Omental fat pad (tissue), 3 donors: ENCODE measurements at regions not wholly inside any gene's neighbourhood (a gene's known extent, or its start where the extent isn't known, plus 50 kb on each side); places are given as distances from the start of the nearest gene placed in this dataset.

ENCODE experiments used
- ATAC-seq: fragments of 150-250 bp; one replicate; pipeline ENCODE4 v1.9.1; 2016; ENCODE audit warnings: mild to moderate bottlenecking, moderate library complexity; ENCODE audit not compliant: low FRiP score
- DNase-seq: peaks from one replicate; pipeline ENCODE4 v3.0.0-alpha.2; 2019; ENCODE audit warnings: low spot score
- TF ChIP-seq, protein P1 (sequence below), 3 donors: fragments of 450-650 bp; IDR thresholded peaks; one replicate each; pipeline ENCODE4 v1.5.1; 2016 to 2017; ENCODE audit warnings: antibody characterized with exemption in 3 of 3, mild to moderate bottlenecking in 3 of 3, moderate library complexity in 2 of 3

GRCh38 chr10:20620981-20621380, 276.1 kb downstream of the NEBL start:
- TF ChIP-seq, protein P1, sequence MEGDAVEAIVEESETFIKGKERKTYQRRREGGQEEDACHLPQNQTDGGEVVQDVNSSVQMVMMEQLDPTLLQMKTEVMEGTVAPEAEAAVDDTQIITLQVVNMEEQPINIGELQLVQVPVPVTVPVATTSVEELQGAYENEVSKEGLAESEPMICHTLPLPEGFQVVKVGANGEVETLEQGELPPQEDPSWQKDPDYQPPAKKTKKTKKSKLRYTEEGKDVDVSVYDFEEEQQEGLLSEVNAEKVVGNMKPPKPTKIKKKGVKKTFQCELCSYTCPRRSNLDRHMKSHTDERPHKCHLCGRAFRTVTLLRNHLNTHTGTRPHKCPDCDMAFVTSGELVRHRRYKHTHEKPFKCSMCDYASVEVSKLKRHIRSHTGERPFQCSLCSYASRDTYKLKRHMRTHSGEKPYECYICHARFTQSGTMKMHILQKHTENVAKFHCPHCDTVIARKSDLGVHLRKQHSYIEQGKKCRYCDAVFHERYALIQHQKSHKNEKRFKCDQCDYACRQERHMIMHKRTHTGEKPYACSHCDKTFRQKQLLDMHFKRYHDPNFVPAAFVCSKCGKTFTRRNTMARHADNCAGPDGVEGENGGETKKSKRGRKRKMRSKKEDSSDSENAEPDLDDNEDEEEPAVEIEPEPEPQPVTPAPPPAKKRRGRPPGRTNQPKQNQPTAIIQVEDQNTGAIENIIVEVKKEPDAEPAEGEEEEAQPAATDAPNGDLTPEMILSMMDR (IDR thresholded peaks at IDR 0.05), result no peak
- ATAC-seq, result no peak
- no peak for DNase-seq

GRCh38 chr10:20618011-20618547, 279.0 kb downstream of the NEBL start:
- ATAC-seq (no peak), DNase-seq (no peak)
- TF ChIP-seq, protein P1 (IDR thresholded peaks at IDR 0.05), result no peak

GRCh38 chr10:20616918-20617810, 279.9 kb downstream of the NEBL start:
- no peak for ATAC-seq
- TF ChIP-seq, protein P1 (IDR thresholded peaks at IDR 0.05), result no peak
- DNase-seq, result no peak

DNA sequence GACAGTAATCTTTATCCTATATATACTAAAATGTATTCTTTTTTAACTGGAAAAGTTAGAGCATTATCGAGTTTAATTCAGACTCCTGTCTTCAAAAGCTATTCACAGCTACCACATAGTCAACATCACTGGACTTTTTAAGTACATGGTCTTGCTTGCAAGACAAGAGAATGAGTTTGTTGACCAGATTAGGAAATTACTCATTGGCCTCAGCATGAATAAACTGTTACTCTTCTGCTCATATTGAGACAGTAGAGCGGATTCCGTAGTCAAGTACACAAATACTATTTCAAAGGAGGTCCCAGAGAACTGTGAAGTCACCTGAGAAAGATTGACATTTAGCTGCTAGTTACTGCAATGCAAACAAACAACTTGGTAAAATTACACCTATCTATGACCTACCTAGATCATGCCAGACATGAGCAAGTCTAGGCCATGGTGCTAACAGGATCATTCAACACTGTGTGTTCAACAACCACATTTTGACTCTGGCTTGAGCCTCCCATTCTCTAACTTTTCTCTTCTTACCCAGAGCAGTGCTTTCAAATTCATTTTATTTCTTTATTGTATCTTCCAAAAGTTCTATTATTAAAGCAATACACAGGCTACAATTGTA, 280.9 kb downstream of the NEBL start:
- ATAC-seq (no peak), DNase-seq (no peak)
- TF ChIP-seq, protein P1 (IDR thresholded peaks at IDR 0.05), result no peak

- ATAC-seq (no peak), DNase-seq (no peak)
- TF ChIP-seq, protein P1 (IDR thresholded peaks at IDR 0.05), result no peak
Measured at GRCh38 chr10:20615395-20615794, 281.7 kb downstream of the NEBL start.

GRCh38 chr10:20614911-20615310, 282.2 kb downstream of the NEBL start:
- ATAC-seq (no peak), DNase-seq (no peak)
- TF ChIP-seq, protein P1 (IDR thresholded peaks at IDR 0.05), result no peak
